DOHH2 (cell line): ENCODE measurements at regions not wholly inside any gene's neighbourhood (a gene's known extent, or its start where the extent isn't known, plus 50 kb on each side); places are given as distances from the start of the nearest gene placed in this dataset.

Experiments
- EZH2phosphoT487 ChIP-seq: fragments of 200-600 bp; sonication (generic); IDR thresholded peaks from 2 replicates; pipeline ENCODE4 v1.6.1; 2017; ENCODE audit warnings: borderline replicate concordance, mild to moderate bottlenecking, antibody characterized with exemption, low read length, moderate library complexity, mixed read lengths
- TF ChIP-seq, protein P1 (sequence below): fragments of 200-600 bp; sonication (generic); IDR thresholded peaks from one replicate; pipeline ENCODE4 v1.5.1; 2014; ENCODE audit warnings: antibody characterized with exemption, mild to moderate bottlenecking, low read depth, low read length; ENCODE audit not compliant: poor library complexity, severe bottlenecking

DNA sequence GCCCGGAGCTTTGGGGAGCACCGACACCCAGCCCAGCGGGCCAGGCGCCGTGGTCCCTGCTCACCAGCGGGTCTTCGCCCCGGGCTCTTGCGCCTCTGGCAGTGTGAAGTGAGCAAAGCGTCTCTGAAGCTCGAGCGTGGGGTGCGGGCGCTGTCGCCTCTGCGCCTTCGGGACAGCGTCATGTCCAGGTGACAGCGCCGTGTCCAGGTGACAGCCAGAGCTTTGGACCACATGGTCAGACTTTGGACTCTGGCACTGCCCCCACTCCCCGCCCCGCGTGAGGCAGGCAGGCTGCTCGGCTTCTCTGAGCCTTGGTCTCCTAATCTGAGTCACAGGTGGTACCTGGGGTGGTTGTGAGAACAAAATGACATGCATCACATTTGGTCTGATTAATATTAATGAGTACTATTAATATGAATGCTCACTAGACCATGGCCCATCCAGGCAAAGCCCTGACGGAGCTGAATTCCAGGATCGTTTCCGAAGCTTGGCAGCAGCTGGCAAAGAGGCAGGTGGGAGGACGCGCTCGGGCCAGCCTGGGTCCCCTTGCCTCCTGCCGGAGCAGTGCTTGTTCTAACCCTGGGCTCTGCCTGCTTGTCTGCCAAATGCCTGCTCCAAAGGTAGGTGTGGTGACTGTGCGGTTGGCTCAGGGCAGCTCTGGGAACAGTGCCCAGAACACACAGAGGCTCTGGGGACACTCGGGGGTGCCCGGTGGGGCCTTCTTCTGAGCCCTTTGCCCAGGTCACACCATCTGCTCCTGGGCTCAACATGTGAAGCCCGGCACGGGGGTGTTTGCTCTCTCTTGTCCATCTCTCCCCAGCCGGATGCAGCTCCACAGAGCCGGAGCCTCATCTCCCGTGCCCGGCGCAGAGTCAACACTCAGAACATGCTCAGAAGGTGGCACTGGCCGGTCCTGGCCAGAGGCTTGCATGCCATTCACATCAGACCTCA is 157.1 kb downstream of the OLFM1 start:
- TF ChIP-seq, protein P1, sequence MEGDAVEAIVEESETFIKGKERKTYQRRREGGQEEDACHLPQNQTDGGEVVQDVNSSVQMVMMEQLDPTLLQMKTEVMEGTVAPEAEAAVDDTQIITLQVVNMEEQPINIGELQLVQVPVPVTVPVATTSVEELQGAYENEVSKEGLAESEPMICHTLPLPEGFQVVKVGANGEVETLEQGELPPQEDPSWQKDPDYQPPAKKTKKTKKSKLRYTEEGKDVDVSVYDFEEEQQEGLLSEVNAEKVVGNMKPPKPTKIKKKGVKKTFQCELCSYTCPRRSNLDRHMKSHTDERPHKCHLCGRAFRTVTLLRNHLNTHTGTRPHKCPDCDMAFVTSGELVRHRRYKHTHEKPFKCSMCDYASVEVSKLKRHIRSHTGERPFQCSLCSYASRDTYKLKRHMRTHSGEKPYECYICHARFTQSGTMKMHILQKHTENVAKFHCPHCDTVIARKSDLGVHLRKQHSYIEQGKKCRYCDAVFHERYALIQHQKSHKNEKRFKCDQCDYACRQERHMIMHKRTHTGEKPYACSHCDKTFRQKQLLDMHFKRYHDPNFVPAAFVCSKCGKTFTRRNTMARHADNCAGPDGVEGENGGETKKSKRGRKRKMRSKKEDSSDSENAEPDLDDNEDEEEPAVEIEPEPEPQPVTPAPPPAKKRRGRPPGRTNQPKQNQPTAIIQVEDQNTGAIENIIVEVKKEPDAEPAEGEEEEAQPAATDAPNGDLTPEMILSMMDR = no peak
- no peak for TF ChIP-seq EZH2phosphoT487
